Endometrial microvascular endothelial cells (primary cell): ENCODE measurements at regions not wholly inside any gene's neighbourhood (a gene's known extent, or its start where the extent isn't known, plus 50 kb on each side); places are given as distances from the start of the nearest gene placed in this dataset.

ENCODE experiments used
- in situ Hi-C: cut with HindIII; loops from 2 replicates; pipeline ENCODE4 v1.10.0; 2017; ENCODE audit warnings: low sequenced_read_pairs, low pct_unique_long_range_greater_than_20kb; ENCODE audit errors: inconsistent ontology term

DNA sequence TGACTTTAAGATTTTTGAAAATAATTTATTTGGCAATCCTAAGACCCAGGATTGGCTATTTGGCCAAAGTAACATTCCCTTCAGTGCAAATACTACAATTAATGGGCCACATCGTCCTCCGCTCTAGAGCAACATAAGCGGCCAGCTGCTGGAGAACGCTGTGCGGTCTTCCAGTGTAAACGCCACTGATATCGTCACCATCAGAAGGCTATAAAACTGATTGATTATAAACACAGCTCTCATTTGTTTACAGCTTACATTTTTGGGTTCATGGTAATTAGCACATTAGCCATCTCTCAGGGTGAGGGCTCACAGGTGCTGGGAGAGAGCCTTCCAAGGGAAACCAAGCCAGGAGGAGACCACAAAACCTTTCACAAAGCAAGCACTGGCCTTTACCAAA, 130.1 kb upstream of the BMP4 start:
- in situ Hi-C loops, result no loop called here

DNA sequence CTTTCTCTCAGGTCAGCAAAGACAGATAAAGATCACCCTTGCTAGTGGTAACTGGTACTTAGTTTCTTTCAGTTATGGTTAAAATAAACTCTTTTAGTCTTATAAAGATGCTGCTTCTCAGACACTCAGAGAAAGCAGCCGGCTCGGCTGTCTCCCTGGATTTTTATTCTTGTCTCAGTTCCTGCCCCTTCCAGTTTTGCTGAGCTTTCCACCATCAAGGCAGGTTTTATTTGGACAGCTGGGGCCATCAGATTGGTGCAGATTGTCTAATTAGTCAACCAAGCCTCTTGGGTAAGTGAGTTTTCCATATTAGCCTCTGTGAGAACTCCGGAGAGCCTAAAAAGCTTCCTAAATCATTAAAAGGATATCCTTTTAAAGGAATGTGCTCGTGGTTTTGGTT, 130.8 kb upstream of the BMP4 start:
- in situ Hi-C loops, result no loop called here

DNA sequence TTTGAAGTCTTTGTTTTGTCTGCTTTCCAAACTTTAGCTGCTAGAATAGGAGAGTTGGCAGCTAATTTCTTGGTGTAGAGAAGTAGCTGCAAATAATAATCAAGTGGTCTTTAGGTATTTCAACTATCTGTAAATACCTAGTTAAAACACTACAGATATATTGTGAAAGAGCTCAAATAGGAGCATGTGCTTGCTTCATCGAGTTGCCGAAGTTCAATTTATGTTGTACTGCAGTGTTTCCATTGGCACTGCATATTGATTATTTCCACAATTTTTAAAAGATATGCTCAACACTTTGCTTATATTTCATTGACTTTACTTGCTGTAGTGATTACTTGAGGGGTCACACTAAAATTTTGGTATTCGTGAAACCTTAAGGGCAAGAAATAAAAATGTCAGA, 131.6 kb upstream of the BMP4 start:
- in situ Hi-C loops, result no loop called here

DNA sequence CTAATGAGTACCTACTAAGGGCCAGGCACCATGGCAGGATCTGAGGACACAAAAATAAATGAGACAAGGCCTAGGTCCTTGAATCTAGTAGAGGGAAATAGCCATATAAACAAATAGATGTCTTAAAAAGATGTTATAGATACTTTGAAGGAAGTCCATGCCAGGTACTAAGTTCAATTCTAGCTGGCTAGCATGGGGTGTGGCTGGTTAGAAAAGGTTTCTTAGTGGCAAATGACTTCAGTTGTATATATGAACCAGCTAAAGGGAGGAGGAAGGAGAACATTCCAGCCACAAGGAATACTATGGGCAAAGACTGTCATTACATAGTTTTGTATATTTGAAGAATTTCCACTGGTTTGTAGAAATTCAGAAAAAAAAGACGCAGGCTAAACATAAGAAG, 133.6 kb upstream of the BMP4 start:
- in situ Hi-C loops, result no loop called here

DNA sequence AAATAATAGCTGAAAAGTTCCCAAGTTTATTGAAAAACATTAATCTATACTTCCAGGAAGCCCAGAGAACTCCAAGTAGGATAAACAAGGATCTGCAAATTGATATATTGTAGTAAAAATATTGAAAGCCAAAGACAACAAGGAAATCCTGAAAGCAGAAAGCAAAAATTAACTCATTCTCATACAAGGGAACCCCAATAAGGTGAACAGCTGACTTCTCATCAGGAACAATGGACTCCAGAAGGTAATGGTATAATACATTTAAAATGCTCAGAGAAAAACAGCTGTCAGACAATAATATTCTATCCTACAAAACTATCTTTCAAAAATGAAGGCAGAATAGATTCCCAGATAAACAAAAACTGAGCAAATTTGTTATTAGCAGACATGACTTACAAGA, 138.1 kb upstream of the BMP4 start:
- in situ Hi-C loops, result no loop called here

DNA sequence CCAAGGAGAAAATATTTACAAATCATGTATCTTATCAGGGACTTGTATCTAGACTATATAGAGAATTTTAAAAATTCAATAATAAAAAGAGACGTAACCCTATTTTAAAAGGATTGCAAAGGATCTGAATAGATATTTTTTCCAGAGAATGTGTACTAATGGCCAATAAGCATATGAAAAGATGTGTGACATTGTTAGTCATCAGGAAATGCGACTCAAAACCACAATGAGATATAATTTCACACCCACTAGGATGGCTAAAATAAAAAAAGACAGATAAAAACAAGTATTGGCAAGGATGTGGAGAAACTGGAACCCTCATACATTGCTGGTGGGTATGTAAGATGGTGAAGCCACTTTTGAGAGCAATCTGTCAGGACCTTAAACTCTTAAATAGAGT, 141.9 kb upstream of the BMP4 start:
- in situ Hi-C loops, result no loop called here

DNA sequence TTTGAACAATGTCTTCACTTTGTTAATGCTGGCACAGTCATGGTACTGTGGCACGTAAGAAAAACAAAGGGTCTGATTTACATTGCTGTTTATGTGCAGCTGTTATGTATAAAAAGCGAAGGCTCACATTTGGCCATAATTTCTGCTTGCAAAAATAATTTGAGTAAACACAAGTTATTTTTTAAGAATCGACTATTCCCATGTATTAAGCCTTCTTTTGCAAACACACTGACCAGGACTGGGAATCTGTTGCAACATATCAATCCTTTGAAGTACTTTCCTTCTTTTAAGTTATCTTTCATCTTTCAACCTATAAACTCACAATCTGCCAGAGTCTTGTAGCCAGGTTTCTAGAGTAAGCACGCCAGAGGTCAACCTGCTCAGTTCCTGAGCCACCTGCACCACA, 145.4 kb upstream of the BMP4 start:
- in situ Hi-C loops, result no loop called here

DNA sequence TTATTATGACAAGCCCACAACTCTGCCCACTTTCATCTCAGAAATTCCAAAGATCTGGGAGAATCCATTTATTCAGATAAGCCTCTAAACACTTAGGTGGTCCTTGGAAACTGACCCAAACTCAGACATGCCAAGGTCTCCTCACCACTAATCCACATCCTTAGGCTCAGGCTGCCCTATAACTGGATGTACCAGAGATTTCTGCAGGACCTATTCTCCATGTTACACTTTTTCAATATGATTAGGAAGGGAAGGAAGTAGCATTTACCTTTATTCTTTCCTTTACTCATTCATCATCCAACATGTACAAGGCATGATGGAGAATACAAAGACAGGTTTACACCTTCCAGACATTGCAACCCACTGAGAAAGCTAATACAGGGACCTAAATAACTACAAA, 145.9 kb upstream of the BMP4 start:
- in situ Hi-C loops, result no loop called here

DNA sequence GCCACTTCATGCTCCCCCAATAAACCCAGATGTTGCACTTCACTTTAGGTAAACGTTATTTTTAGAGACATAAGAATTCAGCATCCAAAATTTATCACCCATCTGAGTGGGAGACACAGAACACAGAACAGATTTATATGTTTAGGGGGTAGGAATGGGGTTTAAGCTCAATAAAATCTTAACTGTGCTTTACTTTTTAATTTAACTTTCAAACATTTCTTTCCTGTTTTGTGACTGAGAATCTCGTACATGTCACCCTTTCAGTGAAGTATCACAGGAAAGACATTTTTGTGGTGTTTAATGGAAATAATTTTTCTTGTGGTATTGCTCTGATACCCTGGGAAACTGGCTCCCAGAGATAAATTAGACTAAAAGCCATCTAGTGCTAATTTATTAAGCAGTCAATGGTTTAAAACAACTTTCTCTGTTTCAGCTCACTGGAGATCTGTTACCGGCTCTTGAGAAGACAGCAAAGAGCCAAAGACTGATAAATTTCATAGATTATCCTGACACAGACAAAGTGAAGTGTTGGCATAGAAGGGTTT, 148.0 kb upstream of the BMP4 start:
- in situ Hi-C loops, result no loop called here

DNA sequence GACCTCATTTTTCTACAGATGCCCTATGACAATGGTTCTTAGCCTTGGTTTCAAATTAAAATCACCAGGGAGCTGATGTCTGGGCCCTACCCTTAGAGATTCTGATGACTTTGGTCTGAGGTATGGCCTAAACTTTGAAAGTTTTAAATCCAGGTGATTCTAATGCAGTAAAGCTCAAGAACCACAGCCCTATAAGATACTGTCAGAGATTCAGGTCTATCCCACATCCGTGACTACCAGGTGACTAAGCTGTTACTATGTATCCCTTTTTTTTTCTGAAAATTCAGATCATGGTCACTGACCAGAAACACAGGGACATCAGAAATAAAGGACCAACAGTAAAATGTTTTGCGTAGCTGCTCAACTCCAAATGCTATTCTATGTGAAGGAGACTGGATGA, 148.8 kb upstream of the BMP4 start:
- in situ Hi-C loops, result no loop called here

DNA sequence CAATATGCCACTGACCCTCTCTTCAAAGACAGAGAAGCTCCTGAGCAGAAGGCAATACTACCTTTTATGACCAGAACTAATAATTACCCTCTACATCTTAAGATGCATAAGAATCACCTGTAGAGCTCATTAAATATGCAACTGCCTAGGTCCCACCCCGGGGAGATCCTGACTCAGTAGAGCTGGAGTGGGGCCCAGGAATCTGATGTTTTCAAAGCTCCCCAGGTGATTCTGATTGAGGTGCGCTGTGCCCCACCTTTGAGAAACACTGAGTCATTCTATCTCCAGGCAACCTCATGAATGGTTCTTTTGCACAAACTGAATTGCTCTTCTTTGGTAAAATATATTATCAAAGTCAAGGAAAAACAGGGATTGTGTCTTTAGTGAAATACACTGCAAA, 149.3 kb upstream of the BMP4 start:
- in situ Hi-C loops, result no loop called here

DNA sequence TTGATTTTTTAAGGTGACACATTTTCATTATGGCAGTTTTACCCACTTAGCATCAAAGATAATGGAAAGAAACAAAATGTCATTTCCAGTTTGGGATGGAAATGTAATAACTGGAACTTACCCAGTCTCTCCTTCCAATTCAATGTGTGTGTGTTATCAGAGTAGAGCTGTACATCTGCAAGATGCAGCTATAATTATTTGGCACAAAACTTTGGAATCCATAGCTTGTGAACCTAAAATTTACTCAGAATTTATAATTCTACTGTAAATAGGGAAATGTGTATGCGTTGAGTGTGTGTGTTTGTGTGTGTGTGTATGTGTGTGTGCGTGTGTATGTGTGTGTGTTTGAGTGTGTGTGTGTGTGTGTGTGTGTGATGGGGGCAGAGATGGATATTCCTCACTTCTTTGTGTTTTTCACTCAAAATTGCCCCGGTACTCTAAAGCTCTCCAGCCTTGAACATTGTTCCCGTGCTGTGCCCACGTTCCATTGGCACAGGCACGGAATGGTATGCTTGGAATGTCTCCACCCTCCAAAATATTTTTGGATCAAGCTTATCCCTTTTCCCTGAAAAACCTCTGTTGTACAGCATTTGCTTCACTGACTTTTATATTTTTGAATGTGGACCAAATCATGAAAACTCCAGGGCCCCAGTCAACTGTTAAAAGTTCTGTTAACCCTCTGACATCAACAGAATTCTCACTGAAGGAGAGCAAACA, 150.2 kb upstream of the BMP4 start:
- in situ Hi-C loops, result no loop called here

DNA sequence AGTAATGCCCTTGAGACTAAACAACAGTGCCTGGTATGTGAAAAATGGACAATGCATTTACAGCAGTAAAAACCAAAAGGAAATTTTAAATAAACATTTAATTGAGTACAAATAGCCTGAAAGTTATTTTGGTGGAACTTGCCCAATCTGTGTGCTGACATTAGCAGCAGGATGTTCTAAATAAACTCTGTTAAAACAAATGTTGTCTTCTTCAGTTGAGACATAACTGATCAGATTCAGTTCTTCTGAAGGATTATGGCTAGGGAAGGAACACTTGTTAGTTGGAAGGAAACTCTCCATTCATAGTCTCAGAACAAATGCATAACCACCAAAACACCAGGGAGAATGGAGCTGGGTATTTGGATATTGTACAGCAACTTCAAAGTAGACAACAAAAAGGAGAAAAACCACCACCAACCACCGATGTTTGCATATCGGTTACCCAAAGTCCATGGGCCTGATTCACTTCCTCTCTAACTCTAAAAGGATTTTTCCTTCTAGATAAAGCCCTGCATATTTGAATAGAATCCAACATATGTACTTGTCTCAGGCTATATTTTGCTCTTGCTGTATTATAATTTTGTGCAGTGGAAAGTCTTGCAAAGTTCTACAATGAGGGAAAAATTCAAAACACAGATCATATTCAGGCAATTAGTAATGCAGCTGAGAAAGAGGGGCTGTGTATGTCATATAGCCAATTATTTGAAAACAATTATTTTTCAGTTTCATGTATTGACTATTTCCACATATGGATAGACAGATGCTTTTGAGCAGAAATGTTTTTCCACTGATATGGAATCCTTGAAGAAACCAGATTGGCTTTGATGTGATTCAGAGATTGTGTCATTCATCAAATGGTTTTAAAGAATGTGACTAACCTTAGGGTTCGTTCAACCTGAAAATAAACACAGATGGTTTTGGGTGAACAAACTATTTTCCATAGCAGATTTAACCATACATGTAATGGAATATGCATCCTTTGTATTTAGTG, 152.2 kb upstream of the BMP4 start:
- in situ Hi-C loops, result no loop called here

DNA sequence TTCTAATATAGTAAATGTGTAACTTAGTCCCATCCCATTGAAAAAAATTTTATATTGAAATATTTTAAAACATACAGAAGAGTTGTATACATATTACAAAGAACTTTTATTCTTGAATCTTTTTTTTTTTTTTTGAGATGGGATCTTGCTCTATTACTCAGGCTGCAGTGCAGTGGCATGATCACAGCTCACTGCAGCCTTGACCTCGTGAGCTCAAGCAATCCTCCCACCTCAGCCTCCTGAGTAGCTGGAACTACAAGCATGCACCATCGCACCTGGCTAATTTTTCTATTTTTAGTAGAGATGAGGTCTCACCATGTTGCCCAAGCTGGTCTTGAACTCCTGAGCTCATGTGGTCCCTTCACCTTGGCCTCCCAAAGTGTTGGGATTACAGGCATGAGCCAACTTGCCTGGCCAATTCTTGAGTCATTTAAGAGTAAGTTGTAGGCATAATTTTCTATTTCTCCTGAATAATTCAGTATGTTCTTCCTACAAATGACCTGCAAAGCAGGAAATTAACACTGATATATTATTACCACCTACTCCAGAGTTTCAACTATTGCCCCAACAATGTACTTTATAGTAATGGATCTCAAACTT, 153.0 kb upstream of the BMP4 start:
- in situ Hi-C loops, result no loop called here

DNA sequence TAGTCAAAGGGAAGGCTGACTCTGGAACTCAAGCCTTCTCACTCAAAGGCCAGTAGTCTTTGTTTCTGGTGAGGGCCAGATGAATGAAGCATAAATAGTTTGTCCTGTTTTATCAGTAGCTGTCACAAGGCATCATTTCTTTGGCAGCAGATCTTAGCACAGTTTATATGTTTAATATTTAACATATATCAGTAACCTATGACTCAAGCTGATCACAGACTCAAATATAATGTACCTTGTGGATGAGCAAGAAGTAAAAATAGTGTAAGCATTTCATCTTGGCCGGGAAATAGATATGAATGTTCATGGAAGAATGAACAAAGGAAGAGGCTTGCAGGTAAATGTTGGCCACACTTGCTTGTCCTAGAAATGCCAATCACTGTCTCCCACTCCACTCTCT, 158.3 kb upstream of the BMP4 start:
- in situ Hi-C loops, result no loop called here

DNA sequence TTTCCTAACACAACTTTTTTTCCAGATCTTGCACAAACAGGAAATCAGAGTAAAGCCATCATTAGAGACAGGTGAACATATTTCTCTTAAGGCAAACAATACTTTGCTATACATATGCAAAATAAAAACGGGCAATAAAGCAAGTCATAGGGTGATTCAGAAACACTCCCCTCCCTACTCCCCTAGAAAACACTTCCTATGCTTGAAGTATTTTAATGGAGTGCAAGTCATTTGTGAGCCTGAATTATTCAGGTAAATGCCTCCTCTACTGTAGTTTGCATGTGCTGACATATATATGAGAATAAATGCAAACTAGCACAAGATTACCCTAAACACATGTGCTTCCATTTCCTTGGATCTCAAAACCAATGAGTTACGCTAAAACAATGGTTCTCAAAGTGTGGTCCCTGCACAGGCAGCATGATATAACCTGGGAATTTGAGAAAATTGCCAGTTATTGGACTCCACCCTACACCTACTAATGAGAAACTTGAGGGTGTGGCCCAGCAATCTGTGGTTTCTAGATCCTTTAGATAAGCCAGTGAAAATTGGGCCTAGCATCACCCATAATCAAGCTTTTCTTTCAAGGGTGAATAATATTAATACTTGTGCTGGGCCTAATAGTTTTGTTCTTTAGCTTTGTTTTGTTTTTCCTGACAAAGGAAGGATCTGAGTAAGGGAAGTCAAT, 159.7 kb upstream of the BMP4 start:
- in situ Hi-C loops, result no loop called here

DNA sequence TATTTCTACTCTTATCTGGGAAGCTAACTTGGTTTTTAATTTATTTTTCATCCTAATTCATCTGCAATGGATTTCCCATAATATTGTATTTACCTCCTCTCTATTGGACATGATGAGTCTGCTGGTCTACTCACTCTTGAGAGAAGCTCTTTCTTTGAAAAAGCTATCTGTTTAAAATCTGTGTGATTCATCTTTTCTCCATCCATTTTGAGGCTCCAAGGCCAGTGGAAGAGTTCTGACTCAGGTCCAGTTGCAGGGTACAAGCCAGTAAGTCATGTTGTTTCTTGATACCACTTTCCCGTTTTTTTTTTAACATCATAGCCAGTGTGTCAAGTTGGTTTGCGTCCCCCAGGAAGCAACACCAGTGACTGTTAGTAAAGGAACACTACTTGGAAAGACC, 160.3 kb upstream of the BMP4 start:
- in situ Hi-C loops, result no loop called here

DNA sequence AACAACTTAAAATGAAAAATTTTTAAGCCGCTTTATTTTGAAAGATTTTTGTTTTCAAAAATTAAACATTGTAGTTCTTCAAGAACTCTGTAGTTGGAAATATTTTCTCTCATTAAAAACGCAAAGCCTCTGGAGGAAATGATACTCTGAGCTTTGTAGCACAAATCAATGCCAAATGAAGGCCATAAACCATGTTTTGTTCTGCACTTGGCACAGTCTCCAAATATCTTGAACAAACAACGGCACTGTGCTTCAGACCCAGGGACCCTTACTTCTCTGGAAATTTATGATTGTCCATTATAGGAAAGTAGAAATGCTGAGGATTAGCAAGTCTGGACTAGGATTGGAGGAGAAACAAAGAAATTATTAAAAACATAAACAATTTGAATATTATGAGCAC, 160.8 kb upstream of the BMP4 start:
- in situ Hi-C loops, result no loop called here

DNA sequence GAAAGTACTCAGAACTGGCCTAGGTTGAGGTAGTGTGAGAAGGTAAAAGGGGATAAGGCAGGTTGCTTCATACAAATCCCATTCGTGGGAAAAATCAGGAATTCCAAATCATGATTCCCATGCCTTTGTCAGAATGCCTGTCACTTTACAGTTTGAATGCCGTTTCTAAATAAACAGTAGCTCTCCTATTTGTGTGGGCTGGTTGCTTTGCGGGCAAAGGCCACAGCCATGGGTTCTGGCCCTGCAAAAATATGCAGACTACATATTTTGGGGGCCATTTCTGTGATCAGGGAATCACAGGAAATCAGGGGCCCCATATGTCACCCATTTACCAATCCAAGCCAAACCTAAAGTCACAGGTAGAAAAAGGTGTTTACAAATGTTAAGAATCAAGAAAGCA, 161.3 kb upstream of the BMP4 start:
- in situ Hi-C loops, result no loop called here
